ENCODE measurements at regions not wholly inside any gene's neighbourhood (a gene's known extent, or its start where the extent isn't known, plus 50 kb on each side); places are given as distances from the start of the nearest gene placed in this dataset.

DNA sequence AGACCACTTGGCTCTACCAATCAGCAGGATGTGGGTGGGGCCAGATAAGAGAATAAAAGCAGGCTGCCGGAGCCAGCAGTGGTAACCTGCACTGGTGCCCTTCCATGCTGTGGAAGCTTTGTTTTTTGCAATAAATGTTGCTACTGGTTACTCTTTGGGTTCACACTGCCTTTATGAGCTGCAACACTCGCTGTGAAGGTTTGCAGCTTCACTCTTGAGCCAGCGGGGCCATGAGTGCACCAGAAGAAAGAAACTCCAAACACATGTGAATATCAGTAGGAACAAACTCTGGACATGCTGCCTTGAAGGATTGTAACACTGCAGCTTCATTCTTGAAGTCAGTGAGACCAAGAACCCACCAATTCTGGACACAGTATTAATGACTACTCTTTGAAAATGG, 89.9 kb upstream of the MBOAT1 start:
- no peaks in the 10 kb centered on the region for H3K9me3 ChIP-seq
- FAIRE-seq, result no peak
- DNase-seq, result no peak
- intact Hi-C loops (cut with DNase I), result no loop called here
- H3K27me3 ChIP-seq, result no peaks in the 10 kb centered on the region
- 53 to 70% methylated on average over 3 of the region's 3 CpGs for WGBS, 2 donors
- TF ChIP-seq CTCF (IDR thresholded peaks at IDR 0.05), result no peak
- no peaks in the 10 kb centered on the region for H3K4me1 ChIP-seq
- no peak for ATAC-seq
- no peak overlapping the region for H3K4me3 ChIP-seq
- no peaks in the 10 kb centered on the region for H3K36me3 ChIP-seq
- no peak overlapping the region for H3K27ac ChIP-seq

GRCh38 chr6:20302702-20303251, 90.5 kb upstream of the MBOAT1 start:
- no peak overlapping the region for H3K4me3 ChIP-seq
- no peak for TF ChIP-seq CTCF (IDR thresholded peaks at IDR 0.05)
- H3K36me3 ChIP-seq, result no peaks in the 10 kb centered on the region
- H3K9me3 ChIP-seq, result no peaks in the 10 kb centered on the region
- ATAC-seq, result peak in 1 of 4 donors; percentile 19
- no peaks in the 10 kb centered on the region for H3K27me3 ChIP-seq
- 39 to 52% methylated on average over 5 of the region's 5 CpGs for WGBS, 2 donors
- no peak overlapping the region for H3K27ac ChIP-seq
- no peak for DNase-seq
- FAIRE-seq, result no peak
- intact Hi-C loops (cut with DNase I), result no loop called here
- H3K4me1 ChIP-seq, result no peaks in the 10 kb centered on the region

- H3K36me3 ChIP-seq, result no peaks in the 10 kb centered on the region
- WGBS, 2 donors, result 67 to 75% methylated on average over 14 of the region's 14 CpGs
- no peak overlapping the region for H3K4me3 ChIP-seq
- FAIRE-seq (no peak), DNase-seq (no peak), ATAC-seq (no peak)
- no peak overlapping the region for H3K27ac ChIP-seq
- no peaks in the 10 kb centered on the region for H3K9me3 ChIP-seq
- no peaks in the 10 kb centered on the region for H3K4me1 ChIP-seq
- intact Hi-C loops (cut with DNase I), result no loop called here
- no peaks in the 10 kb centered on the region for H3K27me3 ChIP-seq
- TF ChIP-seq CTCF (IDR thresholded peaks at IDR 0.05), result no peak
Measured at GRCh38 chr6:20306491-20306890, 94.2 kb upstream of the MBOAT1 start.

DNA sequence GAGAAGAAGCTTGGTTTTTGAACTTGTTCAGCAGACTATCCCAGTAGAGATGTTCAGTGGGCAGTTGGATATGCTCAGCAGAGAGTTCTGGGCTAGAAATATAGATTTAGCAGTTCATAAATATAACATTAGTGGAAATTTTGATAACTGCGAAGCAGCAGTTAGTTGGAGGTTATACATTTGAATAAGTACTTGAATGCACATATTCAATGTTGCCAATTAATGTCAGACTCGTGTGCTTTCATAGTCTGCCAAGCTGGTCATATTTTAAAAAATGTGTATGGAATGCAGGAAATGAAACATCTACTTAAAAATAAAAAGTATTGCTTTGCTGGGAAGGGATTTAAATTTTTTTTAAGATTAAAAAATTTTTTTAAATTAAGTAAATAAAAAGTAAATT, 92.5 kb upstream of the E2F3 start:
- H3K27me3 ChIP-seq, result no peaks in the 10 kb centered on the region
- no peak for TF ChIP-seq CTCF (IDR thresholded peaks at IDR 0.05)
- no peaks in the 10 kb centered on the region for H3K36me3 ChIP-seq
- H3K27ac ChIP-seq, result no peak overlapping the region
- ATAC-seq (no peak), FAIRE-seq (no peak), DNase-seq (no peak)
- no peak overlapping the region for H3K4me3 ChIP-seq
- WGBS, 2 donors, result 49 to 63% methylated on average over 2 of the region's 2 CpGs
- no peaks in the 10 kb centered on the region for H3K4me1 ChIP-seq
- intact Hi-C loops (cut with DNase I), result no loop called here
- no peaks in the 10 kb centered on the region for H3K9me3 ChIP-seq

DNA sequence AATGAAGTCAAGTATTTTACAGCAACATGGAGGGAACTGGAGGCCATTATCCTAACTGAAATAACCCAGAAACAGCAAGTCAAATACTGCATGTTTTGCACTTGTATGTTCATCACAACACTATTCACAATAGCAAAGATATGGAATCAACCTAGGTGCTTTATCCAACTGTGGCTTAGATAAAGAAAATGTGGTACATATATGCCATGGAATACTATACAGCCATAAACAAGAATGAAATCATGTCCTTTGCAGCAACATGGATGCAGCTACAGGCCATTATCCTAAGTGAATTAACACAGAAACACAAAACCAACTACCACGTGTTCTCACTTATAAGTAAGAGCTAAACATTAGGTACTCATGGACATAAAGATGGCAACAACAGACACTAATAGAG, 91.5 kb upstream of the E2F3 start:
- H3K4me3 ChIP-seq, result no peak overlapping the region
- WGBS, 2 donors, result 76 to 85% methylated on average over 1 of the region's 1 CpG
- DNase-seq (no peak), ATAC-seq (no peak), FAIRE-seq (no peak)
- intact Hi-C loops (cut with DNase I), result no loop called here
- TF ChIP-seq CTCF (IDR thresholded peaks at IDR 0.05), result no peak
- H3K27me3 ChIP-seq, result no peaks in the 10 kb centered on the region
- no peaks in the 10 kb centered on the region for H3K9me3 ChIP-seq
- H3K36me3 ChIP-seq, result no peaks in the 10 kb centered on the region
- H3K4me1 ChIP-seq, result no peaks in the 10 kb centered on the region
- H3K27ac ChIP-seq, result no peak overlapping the region

Data from pancreas (tissue), 10 donors.